HG03575 (cell line): ENCODE measurements at regions not wholly inside any gene's neighbourhood (a gene's known extent, or its start where the extent isn't known, plus 50 kb on each side); places are given as distances from the start of the nearest gene placed in this dataset.

Source experiments
- ATAC-seq: cut with Tn5 transposase; IDR thresholded peaks from one replicate; pipeline ENCODE4 v1.9.1; 2021; ENCODE audit not compliant: unreplicated experiment, insufficient number of reproducible peaks, low FRiP score; ENCODE audit errors: extremely low read depth

GRCh38 chr1:193539731-193540459, 353.5 kb upstream of the B3GALT2 start:
- ATAC-seq, result peak; percentile 35

GRCh38 chr1:193538680-193539079, 352.3 kb upstream of the B3GALT2 start:
- ATAC-seq, result no peak

- ATAC-seq, result peak; percentile 9
Measured at GRCh38 chr1:193538003-193538354, 351.6 kb upstream of the B3GALT2 start.

- peak; percentile 63 for ATAC-seq
Measured at GRCh38 chr1:193537266-193538002, 351.0 kb upstream of the B3GALT2 start.

GRCh38 chr1:193533853-193534252, 347.4 kb upstream of the B3GALT2 start:
- no peak for ATAC-seq

GRCh38 chr1:193525917-193526710, 339.7 kb upstream of the B3GALT2 start:
- ATAC-seq, result no peak

GRCh38 chr1:193525411-193525810, 339.0 kb upstream of the B3GALT2 start:
- no peak for ATAC-seq

GRCh38 chr1:193524616-193525015, 338.2 kb upstream of the B3GALT2 start:
- ATAC-seq, result no peak

- no peak for ATAC-seq
Measured at GRCh38 chr1:193524021-193524420, 337.6 kb upstream of the B3GALT2 start.

- no peak for ATAC-seq
Measured at GRCh38 chr1:193520472-193520871, 334.1 kb upstream of the B3GALT2 start.

GRCh38 chr1:193519922-193520321, 333.5 kb upstream of the B3GALT2 start:
- no peak for ATAC-seq

GRCh38 chr1:193516755-193517388, 330.5 kb upstream of the B3GALT2 start:
- no peak for ATAC-seq

- no peak for ATAC-seq
Measured at GRCh38 chr1:193514397-193514796, 328.0 kb upstream of the B3GALT2 start.

GRCh38 chr1:193513032-193513431, 326.6 kb upstream of the B3GALT2 start:
- ATAC-seq, result no peak

- ATAC-seq, result no peak
Measured at GRCh38 chr1:193504920-193505319, 318.5 kb upstream of the B3GALT2 start.

- no peak for ATAC-seq
Measured at GRCh38 chr1:193498088-193498655, 311.8 kb upstream of the B3GALT2 start.

- no peak for ATAC-seq
Measured at GRCh38 chr1:193494368-193494767, 308.0 kb upstream of the B3GALT2 start.

- ATAC-seq, result no peak
Measured at GRCh38 chr1:193489191-193489590, 302.8 kb upstream of the B3GALT2 start.

GRCh38 chr1:193487722-193488121, 301.3 kb upstream of the B3GALT2 start:
- ATAC-seq, result no peak
